ENCODE measurements at regions not wholly inside any gene's neighbourhood (a gene's known extent, or its start where the extent isn't known, plus 50 kb on each side); places are given as distances from the start of the nearest gene placed in this dataset.

- H3K4me1 ChIP-seq (ENCODE audit: insufficient read depth, low read length) = no peaks in the 10 kb centered on the region; the same call in 1 of the 2 replicates
- no peak overlapping the region for H3K4ac ChIP-seq (ENCODE audit: low read depth, low read length)
- H3K9me3 ChIP-seq (ENCODE audit: control insufficient read depth, low read depth, low read length) = no peaks in the 10 kb centered on the region
- no CpG with 5 or more reads among the region's 5 CpGs for WGBS (ENCODE audit: extremely low coverage, insufficient read length, low lambda C conversion rate)
- H2BK20ac ChIP-seq (ENCODE audit: low read depth, low read length, poor library complexity, severe bottlenecking) = no peak overlapping the region
- no peak overlapping the region for H3K18ac ChIP-seq (ENCODE audit: insufficient read length, low read depth, low read length)
- no peaks in the 10 kb centered on the region for H3K79me2 ChIP-seq (ENCODE audit: insufficient read depth, low read length)
- no peak overlapping the region for H2BK120ac ChIP-seq (ENCODE audit: low read depth, low read length, poor library complexity, severe bottlenecking)
- H3K14ac ChIP-seq (ENCODE audit: insufficient read depth, low read length) = no peak overlapping the region
- DNase-seq = no peak
- H3K27ac Mint-ChIP-seq = no peak overlapping the region
- no peak overlapping the region for H4K91ac ChIP-seq (ENCODE audit: insufficient read length, low read depth, low read length)
- no peak overlapping the region for H3K4me3 Mint-ChIP-seq
- no peak overlapping the region for H2BK12ac ChIP-seq (ENCODE audit: insufficient read length, low read depth, low read length)
- no peak overlapping the region for H2BK5ac ChIP-seq (ENCODE audit: insufficient read length, low read length)
- no peak overlapping the region for H2BK15ac ChIP-seq (ENCODE audit: low read depth, low read length)
- no peaks in the 10 kb centered on the region for H4K20me1 ChIP-seq (ENCODE audit: control insufficient read depth, insufficient read depth, insufficient read length)
- H2AK5ac ChIP-seq (ENCODE audit: insufficient read length, low read length) = no peak overlapping the region
- peaks cover 35% of the 10 kb centered on the region for H3K27me3 Mint-ChIP-seq (ENCODE audit: low read depth)
- no peak overlapping the region for H4K5ac ChIP-seq (ENCODE audit: insufficient read length, low read depth, low read length)
- no peaks in the 10 kb centered on the region for H3K27me3 ChIP-seq (ENCODE audit: insufficient read depth, low read length)
- no peak overlapping the region for H3K27ac ChIP-seq (ENCODE audit: insufficient read length, low read depth, low read length)
- H3K36me3 Mint-ChIP-seq (ENCODE audit: insufficient read depth in 1 of 3, low read depth in 3 of 3) = no peaks in the 10 kb centered on the region
- H2AFZ ChIP-seq (ENCODE audit: low read length) = no peak overlapping the region
- no peak overlapping the region for H3K9ac ChIP-seq (ENCODE audit: extremely low read depth, insufficient read length, low read length)
- no peak overlapping the region for H3K56ac ChIP-seq (ENCODE audit: insufficient read length, low read depth, low read length)
- H3K23ac ChIP-seq (ENCODE audit: insufficient read length, low read depth, low read length) = no peak overlapping the region
- H3K4me1 Mint-ChIP-seq = peaks cover 20 to 29% of the 10 kb centered on the region in 2 experiments
- H3K79me1 ChIP-seq (ENCODE audit: insufficient read depth, low read depth, low read length, poor library complexity, severe bottlenecking) = no peaks in the 10 kb centered on the region
- H3K4me2 ChIP-seq (ENCODE audit: insufficient read depth, insufficient read length, low read length) = no peak overlapping the region
- H3K9me3 Mint-ChIP-seq = no peaks in the 10 kb centered on the region
- no peaks in the 10 kb centered on the region for H3K23me2 ChIP-seq (ENCODE audit: insufficient read length, low read depth, low read length, poor library complexity, severe bottlenecking)
- no peak overlapping the region for H4K8ac ChIP-seq (replicated peaks; ENCODE audit: insufficient read length, low read depth, low read length)
- TF ChIP-seq CTCF (conservative IDR thresholded peaks at IDR 0.05) = no peak
- H3T11ph ChIP-seq (ENCODE audit: low read length) = no peak overlapping the region
These were observed 85.6 kb upstream of the ALDH1B1 start for GRCh38 chr9:38306899-38307298.

Data from H9 (cell line).